IMR-90 (cell line): ENCODE measurements at regions not wholly inside any gene's neighbourhood (a gene's known extent, or its start where the extent isn't known, plus 50 kb on each side); places are given as distances from the start of the nearest gene placed in this dataset.

ENCODE experiments used
- BHLHE40 ChIP-seq: fragments of 150-350 bp; IDR thresholded peaks from 2 replicates; pipeline ENCODE4 v1.6.1; 2016; ENCODE audit warnings: mild to moderate bottlenecking, low read depth, low read length
- CEBPB ChIP-seq: IDR thresholded peaks from 2 replicates; pipeline ENCODE4 v1.6.1; 2012; ENCODE audit warnings: low read depth, low read length, improper control_type of control experiment
- CHD1 ChIP-seq: IDR thresholded peaks from 2 replicates; pipeline ENCODE4 v1.6.1; 2012; ENCODE audit warnings: low read depth, low read length, improper control_type of control experiment
- CTCF ChIP-seq: conservative IDR thresholded peaks from 2 replicates; pipeline ENCODE4 v1.5.1; 2012; ENCODE audit warnings: mild to moderate bottlenecking, low read depth, low read length, improper control_type of control experiment
- ELK1 ChIP-seq: fragments of 150-350 bp; IDR thresholded peaks from 2 replicates; pipeline ENCODE4 v1.6.1; 2016; ENCODE audit warnings: low read depth, mild to moderate bottlenecking, low read length, moderate library complexity, borderline replicate concordance
- FOS ChIP-seq: fragments of 150-350 bp; IDR thresholded peaks from 2 replicates; pipeline ENCODE4 v1.6.1; 2016; ENCODE audit warnings: low read depth, low read length
- MAFK ChIP-seq: IDR thresholded peaks from 2 replicates; pipeline ENCODE4 v1.6.1; 2012; ENCODE audit warnings: low read depth, low read length, improper control_type of control experiment
- MAZ ChIP-seq: IDR thresholded peaks from 2 replicates; pipeline ENCODE4 v1.6.1; 2012; ENCODE audit warnings: low read depth, mild to moderate bottlenecking, low read length, improper control_type of control experiment, moderate library complexity, borderline replicate concordance
- MXI1 ChIP-seq: IDR thresholded peaks from 2 replicates; pipeline ENCODE4 v1.6.1; 2012; ENCODE audit warnings: low read depth, mild to moderate bottlenecking, low read length, moderate library complexity, borderline replicate concordance
- POLR2A ChIP-seq: IDR thresholded peaks from 2 replicates; pipeline ENCODE4 v1.6.1; 2012; ENCODE audit warnings: mild to moderate bottlenecking, low read depth, low read length
- RAD21 ChIP-seq: IDR thresholded peaks from 2 replicates; pipeline ENCODE4 v1.6.1; 2012; ENCODE audit warnings: low read length, improper control_type of control experiment
- RFX5 ChIP-seq: IDR thresholded peaks from 2 replicates; pipeline ENCODE4 v1.8.0; 2012; ENCODE audit warnings: low read depth, mild to moderate bottlenecking, low read length, moderate library complexity
- SMC3 ChIP-seq: fragments of 150-350 bp; IDR thresholded peaks from 2 replicates; pipeline ENCODE4 v1.6.1; 2016; ENCODE audit warnings: low read depth, mild to moderate bottlenecking, antibody characterized with exemption, low read length, moderate library complexity

- no peak for TF ChIP-seq RAD21
- no peak for TF ChIP-seq CTCF
- no peak for TF ChIP-seq CHD1
- no peak for TF ChIP-seq BHLHE40
- TF ChIP-seq MXI1 = no peak
- TF ChIP-seq MAFK = no peak
- TF ChIP-seq POLR2A = no peak
- TF ChIP-seq SMC3 = no peak
- no peak for TF ChIP-seq MAZ
- TF ChIP-seq ELK1 = no peak
- TF ChIP-seq RFX5 = no peak
- no peak for TF ChIP-seq FOS
- TF ChIP-seq CEBPB = no peak
Observed at GRCh38 chr5:74500110-74500917, 140.2 kb downstream of the ENC1 start.
